Stimulated activated memory B cell treated with anti-CD40 and anti-IgM and Interleukin-4, amounts not matched to agents 10 μg/mL and 1 μg/mL and 100 μg/mL, for 72 hours (primary cell): ENCODE measurements at regions not wholly inside any gene's neighbourhood (a gene's known extent, or its start where the extent isn't known, plus 50 kb on each side); places are given as distances from the start of the nearest gene placed in this dataset.

ENCODE experiments used
- ATAC-seq: fragments of 150-1000 bp; cut with Tn5 transposase; 2 replicates; pipeline ENCODE4 v1.10.0; 2021
- H3K27ac Mint-ChIP-seq: one replicate; pipeline ENCODE4 v1.8.0; 2022; ENCODE audit warnings: mild to moderate bottlenecking, mixed read lengths
- H3K27me3 Mint-ChIP-seq: one replicate; pipeline ENCODE4 v1.8.0; 2022; ENCODE audit warnings: mixed read lengths
- H3K36me3 Mint-ChIP-seq: one replicate; pipeline ENCODE4 v1.8.0; 2022; ENCODE audit warnings: mixed read lengths
- H3K4me1 Mint-ChIP-seq: one replicate; pipeline ENCODE4 v1.8.0; 2022; ENCODE audit warnings: mixed read lengths
- H3K4me3 Mint-ChIP-seq: one replicate; pipeline ENCODE4 v1.8.0; 2022; ENCODE audit warnings: mild to moderate bottlenecking, moderate library complexity, mixed read lengths
- H3K9me3 Mint-ChIP-seq: one replicate; pipeline ENCODE4 v1.8.0; 2022; ENCODE audit warnings: mixed read lengths

DNA sequence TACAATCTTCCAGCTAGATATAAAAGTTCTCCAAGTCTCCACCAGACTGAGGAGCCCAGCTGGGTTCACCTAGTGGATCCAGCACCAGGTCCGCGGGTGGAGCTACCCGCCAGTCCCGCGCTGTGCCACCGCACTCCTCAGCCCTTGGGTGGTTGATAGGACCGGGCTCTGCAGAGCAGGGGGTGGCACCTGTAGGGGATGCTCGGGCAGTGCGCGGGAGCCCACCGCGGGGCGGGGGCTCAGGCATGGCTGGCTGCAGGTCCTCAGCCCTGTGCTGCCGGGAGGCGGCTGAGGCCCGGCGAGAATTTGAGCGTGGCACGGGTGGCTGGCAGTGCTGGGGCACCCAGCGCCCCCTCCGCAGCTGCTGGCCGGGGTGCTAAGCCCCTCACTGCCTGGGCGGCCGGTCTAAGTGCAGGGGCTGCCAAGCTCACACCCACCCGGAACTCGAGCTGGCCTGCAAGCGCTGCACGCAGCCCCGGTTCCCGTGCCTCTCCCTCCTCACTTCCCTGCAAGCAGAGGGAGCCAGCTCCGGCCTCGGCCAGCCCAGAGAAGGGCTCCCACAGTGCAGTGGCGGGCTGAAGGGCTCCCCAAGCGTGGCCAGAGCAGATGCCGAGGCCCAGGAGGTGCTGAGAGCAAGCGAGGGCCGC is 542.8 kb upstream of the PCDH9 start:
- ATAC-seq, result no peak
- peaks cover 3% of the 10 kb centered on the region for H3K9me3 Mint-ChIP-seq
- H3K27ac Mint-ChIP-seq, result no peak overlapping the region
- H3K4me3 Mint-ChIP-seq, result no peak overlapping the region
- no peaks in the 10 kb centered on the region for H3K27me3 Mint-ChIP-seq
- no peaks in the 10 kb centered on the region for H3K36me3 Mint-ChIP-seq
- no peaks in the 10 kb centered on the region for H3K4me1 Mint-ChIP-seq

DNA sequence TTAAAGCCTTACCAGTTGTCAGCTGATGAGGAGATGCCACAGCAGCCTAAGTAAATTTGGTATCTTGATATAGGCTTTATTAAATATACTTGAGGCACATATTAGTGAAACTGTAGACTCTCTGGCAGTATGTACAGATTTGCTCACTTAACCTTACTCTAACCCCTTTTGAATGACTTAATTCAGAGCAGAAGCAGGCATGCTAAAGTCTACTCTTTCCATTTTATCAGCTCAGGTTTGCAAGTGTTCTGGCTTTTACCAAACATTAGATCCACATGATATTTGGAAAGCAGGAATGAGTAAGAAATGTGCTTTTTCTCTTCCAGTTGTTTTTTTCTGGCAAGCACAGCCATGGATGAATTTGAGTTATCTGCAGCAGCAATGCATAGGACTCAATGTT is 541.0 kb upstream of the PCDH9 start:
- Mint-ChIP-seq H3K4me1 (no peaks in the 10 kb centered on the region), H3K27ac (no peak overlapping the region), H3K27me3 (no peaks in the 10 kb centered on the region), H3K36me3 (no peaks in the 10 kb centered on the region), H3K9me3 (no peaks in the 10 kb centered on the region), H3K4me3 (no peak overlapping the region)
- no peak for ATAC-seq

GRCh38 chr13:67769987-67770341 is 539.8 kb upstream of the PCDH9 start:
- no peaks in the 10 kb centered on the region for H3K27me3 Mint-ChIP-seq
- no peak overlapping the region for H3K27ac Mint-ChIP-seq
- no peaks in the 10 kb centered on the region for H3K4me1 Mint-ChIP-seq
- no peaks in the 10 kb centered on the region for H3K36me3 Mint-ChIP-seq
- H3K9me3 Mint-ChIP-seq, result peaks cover 1% of the 10 kb centered on the region
- ATAC-seq, result no peak
- no peak overlapping the region for H3K4me3 Mint-ChIP-seq

GRCh38 chr13:67769063-67769986 is 539.2 kb upstream of the PCDH9 start:
- Mint-ChIP-seq H3K27me3 (no peaks in the 10 kb centered on the region), H3K4me3 (no peak overlapping the region)
- no peak for ATAC-seq

DNA sequence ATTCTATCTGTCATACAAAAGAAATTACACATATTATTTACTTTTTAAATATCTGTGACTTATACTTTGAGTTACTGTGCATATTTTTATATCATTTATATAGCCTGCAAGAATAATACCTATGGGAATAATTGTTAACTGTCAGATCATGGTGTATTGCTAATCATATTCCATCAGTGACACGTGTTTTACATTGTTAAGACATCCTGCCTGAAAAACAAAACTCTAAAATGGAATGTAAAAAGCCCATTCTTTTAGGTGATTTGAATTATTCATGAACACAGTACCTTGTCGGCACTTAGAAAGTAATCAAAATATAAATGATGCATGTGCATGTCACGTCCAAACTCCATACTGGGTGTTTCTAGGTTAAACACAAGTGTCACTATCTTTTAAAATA is 533.8 kb upstream of the PCDH9 start:
- H3K9me3 Mint-ChIP-seq, result peaks cover 3% of the 10 kb centered on the region
- no peaks in the 10 kb centered on the region for H3K36me3 Mint-ChIP-seq
- no peak overlapping the region for H3K27ac Mint-ChIP-seq
- no peaks in the 10 kb centered on the region for H3K27me3 Mint-ChIP-seq
- ATAC-seq, result no peak
- no peak overlapping the region for H3K4me3 Mint-ChIP-seq
- no peaks in the 10 kb centered on the region for H3K4me1 Mint-ChIP-seq

More at GRCh38 chr13:67769063-67769986, 539.2 kb upstream of the PCDH9 start:
- Mint-ChIP-seq H3K9me3 (peaks cover 3% of the 10 kb centered on the region), H3K36me3 (no peaks in the 10 kb centered on the region), H3K27ac (no peak overlapping the region), H3K4me1 (no peaks in the 10 kb centered on the region)

GRCh38 chr13:67763384-67763783 is 533.2 kb upstream of the PCDH9 start:
- H3K4me3 Mint-ChIP-seq, result no peak overlapping the region

DNA sequence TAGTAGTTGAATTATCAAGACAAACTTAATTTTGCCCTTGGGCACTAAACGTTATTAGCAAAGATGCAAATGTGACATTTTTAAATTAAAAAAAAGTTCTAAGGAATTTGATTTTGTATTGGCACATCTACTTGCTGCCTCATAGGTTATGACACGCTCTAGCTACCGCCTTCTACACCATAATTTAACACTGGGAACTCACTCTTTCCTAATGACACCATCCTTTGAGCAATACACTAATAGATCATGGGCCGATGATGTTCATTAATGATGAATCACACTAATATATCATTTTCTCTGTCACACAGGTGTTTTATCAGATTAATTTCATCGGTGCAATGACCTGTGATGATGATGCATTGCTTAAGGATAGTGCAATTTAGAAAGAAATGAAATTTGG is 528.8 kb upstream of the PCDH9 start:
- Mint-ChIP-seq H3K27ac (no peak overlapping the region), H3K4me3 (no peak overlapping the region), H3K4me1 (no peaks in the 10 kb centered on the region), H3K9me3 (peaks cover 5% of the 10 kb centered on the region), H3K27me3 (no peaks in the 10 kb centered on the region), H3K36me3 (no peaks in the 10 kb centered on the region)
- no peak for ATAC-seq

More at GRCh38 chr13:67763384-67763783, 533.2 kb upstream of the PCDH9 start:
- Mint-ChIP-seq H3K4me1 (no peaks in the 10 kb centered on the region), H3K36me3 (no peaks in the 10 kb centered on the region), H3K27me3 (no peaks in the 10 kb centered on the region), H3K9me3 (peaks cover 3% of the 10 kb centered on the region), H3K27ac (no peak overlapping the region)
- no peak for ATAC-seq

GRCh38 chr13:67754012-67754411 is 523.9 kb upstream of the PCDH9 start:
- Mint-ChIP-seq H3K27ac (no peak overlapping the region), H3K4me1 (no peaks in the 10 kb centered on the region), H3K27me3 (no peaks in the 10 kb centered on the region), H3K9me3 (peaks cover 9% of the 10 kb centered on the region), H3K4me3 (no peak overlapping the region), H3K36me3 (no peaks in the 10 kb centered on the region)
- no peak for ATAC-seq

DNA sequence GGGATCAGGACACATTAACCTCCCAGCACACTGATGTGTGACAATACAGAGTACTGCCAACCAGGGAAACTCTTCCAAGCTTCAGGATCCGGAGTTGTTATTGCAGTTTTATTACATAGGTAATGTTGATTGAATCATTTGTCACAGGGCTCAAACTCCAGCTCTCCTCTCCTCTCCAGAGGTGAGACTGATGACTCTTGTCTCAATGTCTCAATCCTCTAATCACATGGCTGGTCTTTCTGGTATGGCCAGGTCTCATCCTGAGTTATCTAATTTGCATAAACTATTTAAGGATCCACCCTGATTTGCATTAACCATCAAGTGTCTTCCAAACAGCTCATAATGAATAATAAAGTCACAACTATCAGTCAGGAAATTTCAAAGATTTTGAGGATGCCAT is 522.6 kb upstream of the PCDH9 start:
- no peak overlapping the region for H3K4me3 Mint-ChIP-seq
- H3K36me3 Mint-ChIP-seq, result no peaks in the 10 kb centered on the region
- H3K27me3 Mint-ChIP-seq, result no peaks in the 10 kb centered on the region
- H3K27ac Mint-ChIP-seq, result no peak overlapping the region
- H3K9me3 Mint-ChIP-seq, result peaks cover 9% of the 10 kb centered on the region
- no peaks in the 10 kb centered on the region for H3K4me1 Mint-ChIP-seq
- ATAC-seq, result no peak

GRCh38 chr13:67742478-67742877 is 512.3 kb upstream of the PCDH9 start:
- no peak for ATAC-seq
- H3K27ac Mint-ChIP-seq, result no peak overlapping the region
- H3K4me3 Mint-ChIP-seq, result no peak overlapping the region
- H3K9me3 Mint-ChIP-seq, result no peaks in the 10 kb centered on the region
- H3K27me3 Mint-ChIP-seq, result no peaks in the 10 kb centered on the region
- H3K4me1 Mint-ChIP-seq, result no peaks in the 10 kb centered on the region
- no peaks in the 10 kb centered on the region for H3K36me3 Mint-ChIP-seq

DNA sequence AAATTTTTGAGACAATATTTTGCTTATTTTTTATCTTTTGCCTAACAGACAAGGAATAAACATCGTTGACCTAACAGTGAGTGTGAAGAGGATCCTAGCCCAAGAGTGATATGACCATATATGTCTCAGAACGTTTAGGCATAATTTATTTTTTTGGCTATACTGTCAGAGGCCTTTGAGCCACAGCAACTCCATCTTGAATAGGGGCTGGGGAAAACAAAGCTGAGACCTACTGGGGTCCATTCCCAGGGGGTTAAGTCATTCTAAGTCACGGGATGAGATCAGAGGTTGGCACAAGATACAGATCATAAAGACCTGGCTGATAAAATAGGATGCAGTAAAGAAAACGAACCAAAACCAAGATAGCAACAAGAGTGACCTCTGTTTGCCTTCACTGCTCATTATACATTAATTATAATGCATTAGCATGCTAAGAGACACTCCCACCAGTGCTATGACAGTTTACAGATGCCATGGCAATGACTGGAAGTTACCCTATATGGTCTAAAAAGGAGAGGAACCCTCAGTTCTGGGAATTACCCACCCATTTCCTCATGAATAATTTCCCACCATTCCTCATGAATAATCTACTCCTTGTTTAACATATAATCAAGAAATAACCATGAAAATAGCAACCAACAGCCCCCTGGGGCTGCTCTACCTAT is 510.9 kb upstream of the PCDH9 start:
- Mint-ChIP-seq H3K4me3 (no peak overlapping the region), H3K36me3 (no peaks in the 10 kb centered on the region), H3K27me3 (no peaks in the 10 kb centered on the region)

DNA sequence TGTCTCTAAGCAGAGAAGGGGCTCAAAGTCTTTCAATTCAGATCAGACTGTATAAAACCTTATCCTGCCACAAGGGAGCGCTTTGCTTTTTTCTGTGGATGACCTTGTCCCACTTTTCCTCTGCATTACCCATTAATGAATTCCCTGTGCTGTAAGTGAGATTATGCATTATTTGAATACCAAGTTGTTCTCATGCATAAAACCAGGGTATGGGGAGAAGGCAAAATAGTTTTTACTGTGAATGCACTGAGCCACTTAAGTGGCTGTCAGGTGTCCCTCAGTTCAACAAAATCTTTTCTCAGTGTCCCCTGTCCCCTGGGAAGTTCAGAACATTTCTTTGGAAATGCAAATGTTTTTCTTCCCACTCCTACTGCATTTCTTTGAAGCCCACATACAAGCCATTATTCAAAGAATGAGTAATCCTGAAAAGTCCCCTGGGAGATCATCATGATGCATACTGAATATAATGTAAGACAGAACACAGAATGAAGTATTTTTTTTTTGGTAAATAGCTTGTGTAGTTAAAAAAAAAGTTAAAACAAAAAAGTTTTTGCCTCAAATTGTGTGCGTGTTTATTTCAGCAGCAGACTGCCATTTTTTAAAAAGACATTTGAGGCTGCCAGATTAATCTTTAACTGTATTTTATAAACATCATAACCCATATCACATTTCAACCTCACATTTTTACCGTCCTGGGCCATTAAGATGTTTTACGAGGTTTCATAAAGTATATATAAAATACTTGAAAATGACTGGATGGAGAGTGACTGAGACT is 506.7 kb upstream of the PCDH9 start:
- Mint-ChIP-seq H3K27ac (no peak overlapping the region), H3K4me1 (no peaks in the 10 kb centered on the region), H3K27me3 (no peaks in the 10 kb centered on the region), H3K4me3 (no peak overlapping the region), H3K36me3 (no peaks in the 10 kb centered on the region), H3K9me3 (peaks cover 4% of the 10 kb centered on the region)
- no peak for ATAC-seq

More for the DNA sequence above, 510.9 kb upstream of the PCDH9 start:
- Mint-ChIP-seq H3K9me3 (no peaks in the 10 kb centered on the region), H3K4me1 (no peaks in the 10 kb centered on the region), H3K27ac (no peak overlapping the region)
- no peak for ATAC-seq

DNA sequence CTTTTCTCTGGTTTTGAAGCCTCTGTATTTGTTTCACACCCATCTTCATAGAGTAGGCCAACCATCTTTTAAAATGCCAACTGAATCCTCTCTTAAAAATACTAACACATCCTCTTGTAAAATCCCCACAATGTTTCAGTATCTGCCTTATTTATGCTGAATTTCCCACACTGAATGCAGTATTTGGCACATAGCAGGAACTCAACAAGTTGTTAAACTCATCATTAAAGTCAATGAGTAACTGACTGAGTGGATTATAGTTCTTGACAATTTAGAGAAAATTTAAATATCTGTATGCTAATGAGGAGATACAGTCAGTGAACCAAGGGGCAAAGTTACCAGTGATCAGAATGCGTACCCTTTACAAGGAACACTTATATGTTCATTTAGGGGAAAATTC is 505.5 kb upstream of the PCDH9 start:
- no peaks in the 10 kb centered on the region for H3K4me1 Mint-ChIP-seq
- H3K4me3 Mint-ChIP-seq, result no peak overlapping the region
- no peak overlapping the region for H3K27ac Mint-ChIP-seq
- peaks cover 4% of the 10 kb centered on the region for H3K9me3 Mint-ChIP-seq
- H3K36me3 Mint-ChIP-seq, result no peaks in the 10 kb centered on the region
- H3K27me3 Mint-ChIP-seq, result no peaks in the 10 kb centered on the region
- no peak for ATAC-seq

GRCh38 chr13:67726979-67727378 is 496.8 kb upstream of the PCDH9 start:
- peaks cover 19% of the 10 kb centered on the region for H3K9me3 Mint-ChIP-seq
- H3K4me3 Mint-ChIP-seq, result no peak overlapping the region
- H3K4me1 Mint-ChIP-seq, result no peaks in the 10 kb centered on the region
- ATAC-seq, result no peak
- H3K27ac Mint-ChIP-seq, result no peak overlapping the region
- no peaks in the 10 kb centered on the region for H3K27me3 Mint-ChIP-seq
- H3K36me3 Mint-ChIP-seq, result no peaks in the 10 kb centered on the region

GRCh38 chr13:67725999-67726398 is 495.9 kb upstream of the PCDH9 start:
- Mint-ChIP-seq H3K27ac (no peak overlapping the region), H3K4me3 (no peak overlapping the region), H3K9me3 (peaks cover 22% of the 10 kb centered on the region), H3K4me1 (no peaks in the 10 kb centered on the region), H3K27me3 (no peaks in the 10 kb centered on the region), H3K36me3 (no peaks in the 10 kb centered on the region)
- no peak for ATAC-seq
